ENCODE measurements at regions not wholly inside any gene's neighbourhood (a gene's known extent, or its start where the extent isn't known, plus 50 kb on each side); places are given as distances from the start of the nearest gene placed in this dataset.

DNA sequence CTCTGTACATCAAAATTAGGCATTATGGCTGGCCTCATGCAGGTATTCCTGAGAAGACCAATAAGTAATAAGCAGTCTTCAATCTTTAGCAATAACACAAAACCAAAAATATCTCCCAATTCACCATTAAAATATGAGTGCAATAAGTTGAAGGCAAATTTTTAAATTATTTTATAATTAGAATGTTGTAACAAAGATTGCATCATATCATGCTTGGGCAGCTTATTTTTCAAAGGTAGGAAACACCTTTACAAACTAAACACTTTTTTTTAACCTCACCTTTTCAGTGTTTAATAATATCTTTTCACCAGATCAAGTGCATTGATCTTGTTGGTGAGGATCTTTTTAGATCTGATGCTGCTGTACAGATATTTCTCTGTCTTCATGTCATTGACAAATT lies 592.9 kb upstream of the PITX2 start:
- TF ChIP-seq, protein P1, sequence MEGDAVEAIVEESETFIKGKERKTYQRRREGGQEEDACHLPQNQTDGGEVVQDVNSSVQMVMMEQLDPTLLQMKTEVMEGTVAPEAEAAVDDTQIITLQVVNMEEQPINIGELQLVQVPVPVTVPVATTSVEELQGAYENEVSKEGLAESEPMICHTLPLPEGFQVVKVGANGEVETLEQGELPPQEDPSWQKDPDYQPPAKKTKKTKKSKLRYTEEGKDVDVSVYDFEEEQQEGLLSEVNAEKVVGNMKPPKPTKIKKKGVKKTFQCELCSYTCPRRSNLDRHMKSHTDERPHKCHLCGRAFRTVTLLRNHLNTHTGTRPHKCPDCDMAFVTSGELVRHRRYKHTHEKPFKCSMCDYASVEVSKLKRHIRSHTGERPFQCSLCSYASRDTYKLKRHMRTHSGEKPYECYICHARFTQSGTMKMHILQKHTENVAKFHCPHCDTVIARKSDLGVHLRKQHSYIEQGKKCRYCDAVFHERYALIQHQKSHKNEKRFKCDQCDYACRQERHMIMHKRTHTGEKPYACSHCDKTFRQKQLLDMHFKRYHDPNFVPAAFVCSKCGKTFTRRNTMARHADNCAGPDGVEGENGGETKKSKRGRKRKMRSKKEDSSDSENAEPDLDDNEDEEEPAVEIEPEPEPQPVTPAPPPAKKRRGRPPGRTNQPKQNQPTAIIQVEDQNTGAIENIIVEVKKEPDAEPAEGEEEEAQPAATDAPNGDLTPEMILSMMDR (conservative IDR thresholded peaks at IDR 0.05; ENCODE audit: low read length) = no peak
- no peak for TF ChIP-seq EZH2phosphoT487 (IDR thresholded peaks at IDR 0.05; ENCODE audit: borderline replicate concordance, low read depth, low read length)

Measured in OCI-LY7 (cell line).